Aorta (tissue), 5 donors: ENCODE measurements at regions not wholly inside any gene's neighbourhood (a gene's known extent, or its start where the extent isn't known, plus 50 kb on each side); places are given as distances from the start of the nearest gene placed in this dataset.

Experiments used
- ATAC-seq: fragments of 200-7000 bp; cut with Tn5 transposase; one replicate; pipeline ENCODE4 v1.9.1; 2022; ENCODE audit warnings: moderate library complexity; ENCODE audit not compliant: low FRiP score
- DNase-seq, 2 donors: peaks; one replicate each; pipeline ENCODE4 v3.0.0-alpha.2; 2020
- H3K27ac ChIP-seq, 2 donors: one replicate each; pipeline ENCODE4 v1.5.1; 2013; ENCODE audit warnings: low read length in 2 of 2, mild to moderate bottlenecking in 2 of 2, moderate library complexity in 2 of 2, control low read depth in 1 of 2, inconsistent platforms in 1 of 2, low read depth in 1 of 2
- H3K27me3 ChIP-seq, 2 donors: one replicate each; pipeline ENCODE4 v1.6.1; 2013; ENCODE audit warnings: control low read depth in 1 of 2, low read length in 1 of 2, mild to moderate bottlenecking in 1 of 2, moderate library complexity in 1 of 2; ENCODE audit not compliant: insufficient read depth in 2 of 2, control insufficient read depth in 1 of 2
- H3K36me3 ChIP-seq, 2 donors: one replicate each; pipeline ENCODE4 v1.6.1; 2013; ENCODE audit warnings: control low read depth in 1 of 2, low read length in 1 of 2, mild to moderate bottlenecking in 1 of 2; ENCODE audit not compliant: insufficient read depth in 2 of 2, control insufficient read depth in 1 of 2
- H3K4me1 ChIP-seq, 2 donors: one replicate each; pipeline ENCODE4 v1.6.1; 2013; ENCODE audit warnings: low read length in 2 of 2, control low read depth in 1 of 2, mild to moderate bottlenecking in 1 of 2, moderate library complexity in 1 of 2; ENCODE audit not compliant: insufficient read depth in 2 of 2, control insufficient read depth in 1 of 2
- H3K4me3 ChIP-seq, 2 donors: one replicate each; pipeline ENCODE4 v1.5.1; 2013; ENCODE audit warnings: low read length in 2 of 2, control low read depth in 1 of 2, mild to moderate bottlenecking in 1 of 2
- H3K9me3 ChIP-seq: one replicate; pipeline ENCODE4 v1.6.1; 2013; ENCODE audit warnings: mild to moderate bottlenecking, low read length; ENCODE audit not compliant: control insufficient read depth
- WGBS, 2 donors: extraction: QIAGEN DNeasy Blood & Tissue Kit; methylation state at CpG; one replicate each; pipeline ENCODE4 v1.1.7; 2013; 5-methylcytosine and 5-hydroxymethylcytosine counted together
- intact Hi-C, 2 donors: fragments of 100-400 bp; cut with DNase I; formaldehyde crosslinking; loops; one replicate each; pipeline versions ENCODE4 v1.14.2 to v1.15.0; 2022
- donor health status: healthy with polysubstance abuse.
- donor health status: Bipolar disorder and iron deficiency.
- donor health status: DM: no; HTN: no; CAD: no.
- donor health status: DM: no; HTN: no; CAD: no.
- donor health status: DM: yes; HTN: yes; CAD: no.

- 63 to 65% methylated on average over 8 of the region's 8 CpGs for WGBS, 2 donors
- no peak for ATAC-seq
- H3K27ac ChIP-seq, result no peak overlapping the region
- no peaks in the 10 kb centered on the region for H3K36me3 ChIP-seq
- peaks cover 0 to 1% of the 10 kb centered on the region in 2 donors for H3K27me3 ChIP-seq
- H3K9me3 ChIP-seq, result no peaks in the 10 kb centered on the region
- no peak overlapping the region for H3K4me3 ChIP-seq
- H3K4me1 ChIP-seq, result no peaks in the 10 kb centered on the region
- no peak for DNase-seq
- intact Hi-C loops, result no loop called here
Measured at GRCh38 chr1:18001725-18002124, 105.9 kb upstream of the IGSF21 start.

DNA sequence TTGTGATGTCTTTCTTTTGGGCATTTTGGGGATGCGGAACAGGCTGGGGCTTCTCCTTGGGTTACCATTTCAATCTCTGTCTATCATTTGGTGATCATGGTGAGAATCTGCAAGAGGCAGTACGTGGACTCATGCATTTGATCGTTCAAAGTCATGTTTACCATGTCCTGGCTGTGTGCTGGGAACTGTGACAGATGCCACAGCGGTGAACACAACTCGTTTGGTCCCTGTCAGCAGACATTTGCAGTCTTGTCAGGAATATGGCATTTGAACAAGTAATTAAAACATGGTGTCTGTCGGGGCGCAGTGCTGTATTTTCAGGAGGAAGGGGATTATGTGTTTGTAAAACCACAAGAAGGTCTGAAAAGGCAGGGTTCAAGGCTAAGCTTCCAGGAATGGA lies 103.3 kb upstream of the IGSF21 start:
- H3K36me3 ChIP-seq, result no peaks in the 10 kb centered on the region
- intact Hi-C loops, result no loop called here
- DNase-seq (no peak), ATAC-seq (no peak)
- no peak overlapping the region for H3K4me3 ChIP-seq
- H3K27me3 ChIP-seq, result peaks cover 0 to 1% of the 10 kb centered on the region in 2 donors
- H3K9me3 ChIP-seq, result no peaks in the 10 kb centered on the region
- WGBS, 2 donors, result 76 to 77% methylated on average over 7 of the region's 7 CpGs
- no peaks in the 10 kb centered on the region for H3K4me1 ChIP-seq
- no peak overlapping the region for H3K27ac ChIP-seq

DNA sequence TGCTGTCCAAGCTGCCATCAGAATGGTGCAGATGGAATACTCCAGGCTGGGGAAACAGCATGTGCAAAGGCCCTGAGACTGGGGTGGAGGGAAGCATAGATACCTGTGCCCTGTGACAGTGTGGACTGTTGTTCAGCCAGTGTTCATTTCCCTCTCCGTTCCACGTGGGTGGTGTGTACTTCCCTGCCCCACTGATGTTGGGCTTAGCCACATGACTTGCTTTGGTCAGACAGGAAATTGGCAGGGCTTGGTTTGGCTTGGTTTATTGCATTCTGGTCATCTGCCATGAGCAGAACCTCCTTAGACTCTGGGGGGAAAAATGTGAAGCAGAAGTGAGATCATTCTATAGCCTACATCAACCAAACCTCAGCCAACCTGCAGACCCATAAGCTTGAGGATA lies 102.4 kb upstream of the IGSF21 start:
- H3K27me3 ChIP-seq, result peaks cover 0 to 1% of the 10 kb centered on the region in 2 donors
- DNase-seq (no peak), ATAC-seq (no peak)
- WGBS, 2 donors, result 43 to 69% methylated on average over 2 of the region's 2 CpGs
- H3K4me3 ChIP-seq, result no peak overlapping the region
- no peaks in the 10 kb centered on the region for H3K4me1 ChIP-seq
- no peaks in the 10 kb centered on the region for H3K36me3 ChIP-seq
- intact Hi-C loops, result no loop called here
- no peaks in the 10 kb centered on the region for H3K9me3 ChIP-seq
- H3K27ac ChIP-seq, result no peak overlapping the region

DNA sequence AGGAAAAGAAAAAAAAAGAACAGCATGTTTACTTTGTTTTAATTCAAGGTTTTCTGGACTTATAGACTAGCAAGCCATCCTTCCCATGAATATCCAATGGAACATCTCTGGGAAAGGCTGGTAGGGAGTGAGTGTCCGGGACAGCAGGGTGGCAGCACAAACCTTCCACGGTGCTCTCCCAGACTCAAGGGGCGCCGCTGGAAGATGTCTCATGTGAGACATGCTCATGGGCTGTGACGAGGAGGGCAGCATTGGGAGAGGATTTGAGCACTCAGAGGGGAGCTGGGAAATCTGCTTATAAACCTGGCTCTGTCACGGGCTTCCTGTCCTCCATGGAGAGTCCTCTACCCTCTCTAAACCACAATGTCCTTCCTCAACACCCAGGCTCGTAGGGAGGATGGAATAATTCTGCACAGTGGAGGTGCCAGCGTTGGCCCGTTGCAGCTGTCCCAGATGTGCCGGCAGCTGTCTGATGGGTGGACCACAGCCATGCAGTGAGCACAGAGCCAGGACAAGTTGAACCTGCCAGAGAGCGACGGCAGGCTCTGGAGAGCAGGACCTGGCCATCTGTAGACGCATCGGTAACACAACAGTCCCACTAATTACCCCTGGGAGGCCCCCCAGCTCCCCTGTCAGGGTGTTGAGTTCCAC lies 100.1 kb upstream of the IGSF21 start:
- no peaks in the 10 kb centered on the region for H3K36me3 ChIP-seq
- no peak overlapping the region for H3K4me3 ChIP-seq
- no peak for ATAC-seq
- intact Hi-C loops, result no loop called here
- H3K4me1 ChIP-seq, result no peaks in the 10 kb centered on the region
- 58 to 62% methylated on average over 14 of the region's 14 CpGs for WGBS, 2 donors
- peaks cover 0 to 1% of the 10 kb centered on the region in 2 donors for H3K27me3 ChIP-seq
- no peak for DNase-seq
- no peak overlapping the region for H3K27ac ChIP-seq
- H3K9me3 ChIP-seq, result peaks cover 3% of the 10 kb centered on the region

- Histone ChIP-seq H3K36me3 (no peaks in the 10 kb centered on the region), H3K27ac (no peak overlapping the region), H3K9me3 (peaks cover 3% of the 10 kb centered on the region), H3K27me3 (peaks cover 0 to 1% of the 10 kb centered on the region in 2 donors), H3K4me3 (no peak overlapping the region), H3K4me1 (no peaks in the 10 kb centered on the region)
- DNase-seq (no peak), ATAC-seq (no peak)
- intact Hi-C loops, result no loop called here
- 67 to 74% methylated on average over 1 of the region's 1 CpG for WGBS, 2 donors
Measured at GRCh38 chr1:18008081-18008480, 99.5 kb upstream of the IGSF21 start.

DNA sequence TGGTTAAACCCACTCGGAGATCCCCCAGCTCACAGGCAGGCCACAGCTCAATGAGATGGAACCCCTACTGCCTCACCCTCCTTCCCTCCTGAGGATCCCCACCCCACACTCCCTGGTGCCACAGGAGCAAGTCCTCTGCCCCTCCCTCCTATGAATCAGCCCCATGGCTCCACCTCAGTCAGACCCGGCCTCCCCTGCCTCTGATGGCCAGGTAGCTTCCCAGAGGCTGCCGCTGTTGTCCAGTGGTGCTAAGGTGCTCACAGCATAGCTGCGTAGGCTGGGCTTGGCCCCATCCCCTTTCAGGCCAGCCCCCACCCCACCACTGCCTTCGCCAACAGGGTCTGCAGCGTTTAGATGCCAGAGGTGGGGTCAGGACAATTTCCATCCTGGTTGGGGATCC lies 98.5 kb upstream of the IGSF21 start:
- no peak overlapping the region for H3K4me3 ChIP-seq
- H3K36me3 ChIP-seq, result no peaks in the 10 kb centered on the region
- WGBS, 2 donors, result 39 to 46% methylated on average over 6 of the region's 6 CpGs
- no peak for ATAC-seq
- no peaks in the 10 kb centered on the region for H3K4me1 ChIP-seq
- intact Hi-C loops, result no loop called here
- no peak for DNase-seq
- peaks cover 3% of the 10 kb centered on the region for H3K9me3 ChIP-seq
- no peak overlapping the region for H3K27ac ChIP-seq
- peaks cover 0 to 1% of the 10 kb centered on the region in 2 donors for H3K27me3 ChIP-seq

GRCh38 chr1:18009478-18009961 lies 98.1 kb upstream of the IGSF21 start:
- Histone ChIP-seq H3K4me3 (no peak overlapping the region), H3K27me3 (peaks cover 0 to 1% of the 10 kb centered on the region in 2 donors), H3K27ac (no peak overlapping the region), H3K4me1 (no peaks in the 10 kb centered on the region), H3K9me3 (peaks cover 3% of the 10 kb centered on the region), H3K36me3 (no peaks in the 10 kb centered on the region)
- intact Hi-C loops, result no loop called here
- 5 to 6% methylated on average over 8 of the region's 8 CpGs for WGBS, 2 donors
- DNase-seq (no peak), ATAC-seq (no peak)

- no peak for ATAC-seq
- peaks cover 0 to 1% of the 10 kb centered on the region in 2 donors for H3K27me3 ChIP-seq
Measured at GRCh38 chr1:18010408-18010807, 97.2 kb upstream of the IGSF21 start.

DNA sequence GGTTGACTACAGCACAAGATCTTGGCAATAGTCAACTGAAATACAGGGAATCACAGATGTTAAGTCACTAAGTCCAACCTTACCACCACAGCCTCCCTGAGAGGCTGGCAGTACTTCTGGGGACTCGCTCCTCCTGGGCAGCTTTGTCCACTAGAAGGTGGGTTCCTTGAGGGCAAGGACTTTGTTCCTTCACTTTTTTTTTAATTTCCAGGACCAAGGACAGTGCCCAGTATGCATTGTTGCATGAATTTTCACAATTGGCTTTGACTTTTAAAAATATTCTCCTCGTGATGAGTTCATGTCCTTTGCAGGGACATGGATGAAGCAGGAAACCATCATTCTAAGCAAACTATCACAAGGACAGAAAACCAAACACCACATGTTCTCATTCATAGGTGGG lies 96.7 kb upstream of the IGSF21 start:
- Histone ChIP-seq H3K9me3 (peaks cover 3% of the 10 kb centered on the region), H3K27me3 (peaks cover 0 to 1% of the 10 kb centered on the region in 2 donors)

More at GRCh38 chr1:18010408-18010807, 97.2 kb upstream of the IGSF21 start:
- no peaks in the 10 kb centered on the region for H3K4me1 ChIP-seq
- H3K9me3 ChIP-seq, result peaks cover 3% of the 10 kb centered on the region
- no peak overlapping the region for H3K4me3 ChIP-seq
- intact Hi-C loops, result no loop called here
- H3K27ac ChIP-seq, result no peak overlapping the region
- H3K36me3 ChIP-seq, result no peaks in the 10 kb centered on the region
- no peak for DNase-seq
- 69 to 80% methylated on average over 4 of the region's 4 CpGs for WGBS, 2 donors

More for the DNA sequence above, 96.7 kb upstream of the IGSF21 start:
- H3K27ac ChIP-seq, result no peak overlapping the region
- DNase-seq, result no peak
- no peaks in the 10 kb centered on the region for H3K36me3 ChIP-seq
- intact Hi-C loops, result no loop called here
- no peaks in the 10 kb centered on the region for H3K4me1 ChIP-seq
- no peak overlapping the region for H3K4me3 ChIP-seq
- ATAC-seq, result no peak
- WGBS, 2 donors, result 50 to 57% methylated on average over 2 of the region's 2 CpGs
